ENCODE measurements at regions not wholly inside any gene's neighbourhood (a gene's known extent, or its start where the extent isn't known, plus 50 kb on each side); places are given as distances from the start of the nearest gene placed in this dataset.

DNA sequence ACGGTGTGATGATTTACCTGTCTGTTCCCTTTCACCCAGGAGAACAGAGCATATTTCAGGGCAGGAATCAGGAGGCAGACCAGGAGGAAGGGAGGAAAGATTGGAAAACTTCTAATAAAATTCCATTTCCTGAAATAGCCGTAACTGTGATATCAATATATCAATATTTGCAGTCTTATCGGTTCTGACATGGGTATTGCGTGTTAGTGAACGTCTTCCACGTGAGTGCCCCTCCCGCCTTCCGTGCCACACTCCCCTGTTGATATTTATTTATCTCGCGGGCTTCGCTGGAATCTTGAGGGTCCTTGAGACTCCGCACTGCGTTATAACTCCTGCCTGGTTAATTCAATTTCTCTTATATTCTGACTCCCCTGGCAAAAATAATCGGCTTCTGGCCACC lies 1160.4 kb downstream of the BRD1 start:
- Mint-ChIP-seq H3K27ac (no peak overlapping the region), H3K4me3 (no peak overlapping the region), H3K4me1 (no peaks in the 10 kb centered on the region), H3K36me3 (no peaks in the 10 kb centered on the region), H3K27me3 (no peaks in the 10 kb centered on the region), H3K9me3 (peaks cover 0 to 22% (median 15%) of the 10 kb centered on the region in 3 donors)
- POLR2A ChIA-PET, result no interaction called here
- Histone ChIP-seq H3K4me1 (ENCODE audit: control insufficient read depth in 1 of 2, extremely low read depth in 1 of 2, insufficient read depth in 2 of 2, low read length in 2 of 2) (no peaks in the 10 kb centered on the region), H3K36me3 (ENCODE audit: control insufficient read depth in 2 of 2, extremely low read depth in 1 of 2, insufficient read depth in 1 of 2, low read length in 1 of 2) (no peaks in the 10 kb centered on the region), H3K4me3 (ENCODE audit: control insufficient read depth in 1 of 2, extremely low read depth in 1 of 2, low read length in 1 of 2) (no peak overlapping the region), H3K27me3 (replicated peaks in 1 of 2; ENCODE audit: control insufficient read depth in 2 of 2, extremely low read depth in 1 of 2, insufficient read depth in 2 of 2, low read length in 1 of 2) (peaks cover 0 to 6% of the 10 kb centered on the region in 2 experiments), H3K27ac (ENCODE audit: low read length) (no peak overlapping the region), H3K9me3 (no peaks in the 10 kb centered on the region)
- CTCF ChIA-PET, result no interaction called here
- ATAC-seq (replicated peaks in 1 of 4), result no peak
- DNase-seq, result no peak
- 81% methylated on average over 12 of the region's 14 CpGs for WGBS (ENCODE audit: insufficient coverage)

DNA sequence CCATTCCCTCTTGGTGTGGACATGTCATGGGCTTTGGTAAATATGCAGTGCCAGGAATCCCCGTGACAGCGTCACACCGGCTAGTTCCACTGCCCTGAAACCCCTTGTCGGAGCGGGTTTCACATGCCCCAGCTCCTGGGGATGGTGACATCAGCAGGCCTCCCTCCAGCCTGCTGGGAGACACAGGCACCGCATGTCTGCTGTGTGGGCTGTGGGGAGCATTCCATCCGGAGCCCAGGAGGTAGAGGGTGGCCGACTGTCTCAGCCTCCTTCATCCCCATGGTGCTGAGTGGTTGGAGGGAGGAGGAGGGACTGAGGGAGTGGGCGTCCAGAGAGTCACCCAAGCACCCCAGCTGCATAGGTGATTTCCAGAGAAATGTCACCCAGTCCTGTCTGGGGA lies 1161.1 kb downstream of the BRD1 start:
- DNase-seq, result no peak
- ChIA-PET CTCF (no interaction called here), POLR2A (no interaction called here)
- H3K27ac Mint-ChIP-seq, result no peak overlapping the region
- H3K9me3 Mint-ChIP-seq, result peaks cover 0 to 18% (median 10%) of the 10 kb centered on the region in 3 donors
- no peaks in the 10 kb centered on the region for H3K36me3 Mint-ChIP-seq
- H3K27me3 ChIP-seq (replicated peaks in 1 of 2; ENCODE audit: control insufficient read depth in 2 of 2, extremely low read depth in 1 of 2, insufficient read depth in 2 of 2, low read length in 1 of 2), result peaks cover 0 to 6% of the 10 kb centered on the region in 2 experiments
- H3K4me3 Mint-ChIP-seq, result no peak overlapping the region
- no peaks in the 10 kb centered on the region for H3K4me1 ChIP-seq (ENCODE audit: control insufficient read depth in 1 of 2, extremely low read depth in 1 of 2, insufficient read depth in 2 of 2, low read length in 2 of 2)
- no peaks in the 10 kb centered on the region for H3K27me3 Mint-ChIP-seq
- 60% methylated on average over 5 of the region's 9 CpGs for WGBS (ENCODE audit: insufficient coverage)
- H3K4me1 Mint-ChIP-seq, result no peaks in the 10 kb centered on the region
- no peak for ATAC-seq (replicated peaks in 1 of 4)
- no peaks in the 10 kb centered on the region for H3K36me3 ChIP-seq (ENCODE audit: control insufficient read depth in 2 of 2, extremely low read depth in 1 of 2, insufficient read depth in 1 of 2, low read length in 1 of 2)
- no peaks in the 10 kb centered on the region for H3K9me3 ChIP-seq
- H3K4me3 ChIP-seq (ENCODE audit: control insufficient read depth in 1 of 2, extremely low read depth in 1 of 2, low read length in 1 of 2), result no peak overlapping the region
- H3K27ac ChIP-seq (ENCODE audit: low read length), result no peak overlapping the region

DNA sequence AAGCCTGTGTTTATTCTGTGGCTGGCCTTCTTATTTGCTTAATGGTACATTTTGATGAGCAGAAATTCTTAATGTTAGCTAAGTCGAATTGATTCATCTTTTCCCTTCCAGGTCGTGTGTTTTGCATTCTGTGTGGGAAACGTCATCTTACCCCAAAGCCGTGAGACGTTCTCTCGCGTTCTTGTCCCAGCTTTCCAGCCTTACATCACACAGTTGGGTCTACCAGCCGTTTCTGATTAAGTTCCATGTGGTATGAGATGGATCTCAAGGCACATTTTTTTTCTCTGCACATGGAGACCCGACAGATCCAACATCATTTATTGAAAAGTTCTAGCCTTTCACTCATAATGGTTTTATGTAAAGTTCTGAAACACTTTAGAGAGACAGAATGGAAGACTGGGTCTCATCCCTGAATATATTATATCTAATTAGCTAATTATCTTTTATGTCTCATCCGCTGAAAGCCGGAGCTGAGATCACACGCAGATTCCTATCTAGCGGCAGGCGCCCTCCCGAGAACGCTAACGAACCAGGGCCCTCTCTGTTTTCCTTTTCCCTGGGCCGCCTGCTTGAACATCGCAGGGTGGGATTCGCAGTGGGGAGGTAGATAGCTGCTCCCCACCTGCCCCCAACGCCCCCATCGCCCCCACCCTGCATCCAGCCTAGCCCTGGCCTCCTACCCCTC lies 1162.2 kb downstream of the BRD1 start:
- POLR2A ChIA-PET, result no interaction called here
- no CpG with 5 or more reads among the region's 22 CpGs for WGBS (ENCODE audit: insufficient coverage)
- ATAC-seq (replicated peaks in 1 of 4), result no peak
- DNase-seq, result no peak
- Histone ChIP-seq H3K4me3 (ENCODE audit: control insufficient read depth in 1 of 2, extremely low read depth in 1 of 2, low read length in 1 of 2) (no peak overlapping the region), H3K27ac (ENCODE audit: low read length) (no peak overlapping the region), H3K4me1 (ENCODE audit: control insufficient read depth in 1 of 2, extremely low read depth in 1 of 2, insufficient read depth in 2 of 2, low read length in 2 of 2) (no peaks in the 10 kb centered on the region), H3K27me3 (replicated peaks in 1 of 2; ENCODE audit: control insufficient read depth in 2 of 2, extremely low read depth in 1 of 2, insufficient read depth in 2 of 2, low read length in 1 of 2) (peaks cover 0 to 10% of the 10 kb centered on the region in 2 experiments), H3K36me3 (ENCODE audit: control insufficient read depth in 2 of 2, extremely low read depth in 1 of 2, insufficient read depth in 1 of 2, low read length in 1 of 2) (no peaks in the 10 kb centered on the region), H3K9me3 (no peaks in the 10 kb centered on the region)
- no peaks in the 10 kb centered on the region for H3K36me3 Mint-ChIP-seq
- peaks cover 0 to 18% (median 10%) of the 10 kb centered on the region in 3 donors for H3K9me3 Mint-ChIP-seq
- CTCF ChIA-PET, result no interaction called here
- H3K4me3 Mint-ChIP-seq, result no peak overlapping the region
- H3K27me3 Mint-ChIP-seq, result no peaks in the 10 kb centered on the region
- no peak overlapping the region for H3K27ac Mint-ChIP-seq
- H3K4me1 Mint-ChIP-seq, result no peaks in the 10 kb centered on the region

DNA sequence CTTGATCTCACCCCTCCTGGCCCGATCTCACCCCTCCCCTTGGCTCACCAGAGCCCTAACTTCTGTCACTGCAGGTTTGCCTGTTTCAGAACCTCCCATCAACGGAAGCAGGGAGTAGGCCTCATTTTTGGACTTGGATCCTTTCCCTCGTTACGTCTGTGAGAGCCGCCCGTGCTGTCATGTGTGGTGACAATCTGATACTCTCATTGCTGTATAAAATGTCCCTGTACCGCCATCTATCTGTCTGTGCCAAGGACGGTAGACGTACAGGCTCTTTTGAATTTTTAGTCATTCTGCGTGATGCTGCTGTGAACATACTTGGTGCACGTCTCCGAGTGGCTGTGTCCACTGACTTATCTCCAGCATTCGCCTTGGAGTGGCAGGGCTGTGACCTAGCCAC lies 1163.1 kb downstream of the BRD1 start:
- ChIA-PET CTCF (no interaction called here), POLR2A (no interaction called here)
- no peaks in the 10 kb centered on the region for H3K4me1 ChIP-seq (ENCODE audit: control insufficient read depth in 1 of 2, extremely low read depth in 1 of 2, insufficient read depth in 2 of 2, low read length in 2 of 2)
- 88% methylated on average over 13 of the region's 13 CpGs for WGBS (ENCODE audit: insufficient coverage)
- Mint-ChIP-seq H3K36me3 (no peaks in the 10 kb centered on the region), H3K27ac (no peak overlapping the region), H3K9me3 (peaks cover 0 to 18% (median 10%) of the 10 kb centered on the region in 3 donors), H3K4me1 (no peaks in the 10 kb centered on the region), H3K4me3 (no peak overlapping the region), H3K27me3 (no peaks in the 10 kb centered on the region)
- peaks cover 0 to 6% of the 10 kb centered on the region in 2 experiments for H3K27me3 ChIP-seq (replicated peaks in 1 of 2; ENCODE audit: control insufficient read depth in 2 of 2, extremely low read depth in 1 of 2, insufficient read depth in 2 of 2, low read length in 1 of 2)
- DNase-seq (no peak), ATAC-seq (replicated peaks in 1 of 4) (no peak)
- no peaks in the 10 kb centered on the region for H3K9me3 ChIP-seq
- no peak overlapping the region for H3K4me3 ChIP-seq (ENCODE audit: control insufficient read depth in 1 of 2, extremely low read depth in 1 of 2, low read length in 1 of 2)
- H3K36me3 ChIP-seq (ENCODE audit: control insufficient read depth in 2 of 2, extremely low read depth in 1 of 2, insufficient read depth in 1 of 2, low read length in 1 of 2), result no peaks in the 10 kb centered on the region
- no peak overlapping the region for H3K27ac ChIP-seq (ENCODE audit: low read length)

DNA sequence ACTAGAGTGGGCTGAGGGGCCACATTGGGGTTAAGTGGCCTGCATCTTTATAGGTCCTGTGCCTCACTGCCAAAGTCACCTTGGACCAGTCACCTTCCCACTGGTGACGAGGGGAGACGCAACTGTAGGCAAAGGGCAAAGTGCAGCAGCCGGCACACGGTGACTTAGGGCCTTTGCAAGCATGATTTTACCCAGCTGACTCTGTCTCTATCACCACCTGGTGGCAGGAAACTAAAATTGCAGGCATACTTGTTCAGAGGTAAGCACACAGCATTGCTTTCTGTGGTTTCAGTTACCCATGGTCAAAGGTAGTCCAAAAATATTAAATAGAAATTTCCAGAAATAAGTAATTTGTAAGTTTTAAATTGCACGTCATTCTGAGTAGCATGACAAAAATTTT lies 1164.4 kb downstream of the BRD1 start:
- WGBS (ENCODE audit: insufficient coverage), result 73% methylated on average over 5 of the region's 5 CpGs
- H3K9me3 Mint-ChIP-seq, result peaks cover 0 to 18% (median 10%) of the 10 kb centered on the region in 3 donors

GRCh38 chr22:48662476-48663135 lies 1165.1 kb downstream of the BRD1 start:
- Histone ChIP-seq H3K27me3 (replicated peaks in 1 of 2; ENCODE audit: control insufficient read depth in 2 of 2, extremely low read depth in 1 of 2, insufficient read depth in 2 of 2, low read length in 1 of 2) (peaks cover 0 to 5% of the 10 kb centered on the region in 2 experiments), H3K4me1 (ENCODE audit: control insufficient read depth in 1 of 2, extremely low read depth in 1 of 2, insufficient read depth in 2 of 2, low read length in 2 of 2) (no peaks in the 10 kb centered on the region), H3K36me3 (ENCODE audit: control insufficient read depth in 2 of 2, extremely low read depth in 1 of 2, insufficient read depth in 1 of 2, low read length in 1 of 2) (no peaks in the 10 kb centered on the region), H3K4me3 (ENCODE audit: control insufficient read depth in 1 of 2, extremely low read depth in 1 of 2, low read length in 1 of 2) (no peak overlapping the region), H3K9me3 (no peaks in the 10 kb centered on the region), H3K27ac (ENCODE audit: low read length) (no peak overlapping the region)
- H3K4me1 Mint-ChIP-seq, result no peaks in the 10 kb centered on the region
- DNase-seq, result no peak
- WGBS (ENCODE audit: insufficient coverage), result 92% methylated on average over 18 of the region's 20 CpGs
- no peaks in the 10 kb centered on the region for H3K27me3 Mint-ChIP-seq
- H3K36me3 Mint-ChIP-seq, result no peaks in the 10 kb centered on the region
- H3K27ac Mint-ChIP-seq, result no peak overlapping the region
- CTCF ChIA-PET, result no interaction called here
- H3K4me3 Mint-ChIP-seq, result no peak overlapping the region
- ATAC-seq (replicated peaks in 1 of 4), result no peak
- POLR2A ChIA-PET, result no interaction called here
- H3K9me3 Mint-ChIP-seq, result peaks cover 0 to 18% (median 10%) of the 10 kb centered on the region in 3 donors

More for the DNA sequence above, 1164.4 kb downstream of the BRD1 start:
- Mint-ChIP-seq H3K27me3 (no peaks in the 10 kb centered on the region), H3K36me3 (no peaks in the 10 kb centered on the region), H3K4me1 (no peaks in the 10 kb centered on the region), H3K4me3 (no peak overlapping the region), H3K27ac (no peak overlapping the region)
- ATAC-seq (replicated peaks in 1 of 4), result no peak
- Histone ChIP-seq H3K27me3 (replicated peaks in 1 of 2; ENCODE audit: control insufficient read depth in 2 of 2, extremely low read depth in 1 of 2, insufficient read depth in 2 of 2, low read length in 1 of 2) (peaks cover 0 to 5% of the 10 kb centered on the region in 2 experiments), H3K36me3 (ENCODE audit: control insufficient read depth in 2 of 2, extremely low read depth in 1 of 2, insufficient read depth in 1 of 2, low read length in 1 of 2) (no peaks in the 10 kb centered on the region), H3K4me1 (ENCODE audit: control insufficient read depth in 1 of 2, extremely low read depth in 1 of 2, insufficient read depth in 2 of 2, low read length in 2 of 2) (no peaks in the 10 kb centered on the region), H3K9me3 (no peaks in the 10 kb centered on the region), H3K4me3 (ENCODE audit: control insufficient read depth in 1 of 2, extremely low read depth in 1 of 2, low read length in 1 of 2) (no peak overlapping the region), H3K27ac (ENCODE audit: low read length) (no peak overlapping the region)
- POLR2A ChIA-PET, result no interaction called here
- DNase-seq, result no peak
- CTCF ChIA-PET, result no interaction called here

Measured in T-cell (primary cell).